Uterus (tissue), 2 donors: ENCODE measurements at regions not wholly inside any gene's neighbourhood (a gene's known extent, or its start where the extent isn't known, plus 50 kb on each side); places are given as distances from the start of the nearest gene placed in this dataset.

Experiments used
- CTCF ChIP-seq, 4 experiments: fragments of 200-600 bp in 2 of 4; fragments of 450-650 bp in 2 of 4; sonication (generic) in 2 of 4; IDR thresholded peaks; one replicate each; pipeline ENCODE4 v1.5.1; 2016 to 2019; ENCODE audit warnings: antibody characterized with exemption in 4 of 4, mild to moderate bottlenecking in 2 of 4, moderate library complexity in 1 of 4
- POLR2A ChIP-seq, 2 donors: fragments of 450-650 bp; IDR thresholded peaks; one replicate each; pipeline ENCODE4 v1.6.1; 2016; ENCODE audit warnings: antibody characterized with exemption in 2 of 2, mild to moderate bottlenecking in 1 of 2, moderate library complexity in 1 of 2

- TF ChIP-seq CTCF (IDR thresholded peaks at IDR 0.05) (no peak), POLR2A (IDR thresholded peaks at IDR 0.05) (no peak)
Measured at GRCh38 chr5:61951295-61951694, 354.7 kb upstream of the KIF2A start.
